Common myeloid progenitor, CD34-positive (primary cell): ENCODE measurements at regions not wholly inside any gene's neighbourhood (a gene's known extent, or its start where the extent isn't known, plus 50 kb on each side); places are given as distances from the start of the nearest gene placed in this dataset.
"Not testable (repeated sequence)": the region's sequence is repeated elsewhere in the genome, so short reads cannot be mapped to it uniquely, and the experiment has no call there.

Experiments
- CTCF ChIA-PET: fragments of 350-600 bp; sonication (Branson Sonifier 250); formaldehyde crosslinking; loops from one replicate; lab custom pipeline; 2021; ENCODE audit warnings: antibody characterized with exemption; lab: Charles Lee
- POLR2A ChIA-PET: fragments of 350-600 bp; sonication (Branson Sonifier 250); formaldehyde crosslinking; loops from one replicate; lab custom pipeline; 2021; ENCODE audit warnings: antibody characterized with exemption; lab: Charles Lee
- DNase-seq, 3 donors: peaks; one replicate each; pipeline versions ENCODE4 v3.0.0 to v3.0.0-alpha.2; 2013
- H3K27ac ChIP-seq, 2 experiments: 1 replicate in 1 of 2; 2 replicates in 1 of 2; pipeline ENCODE4 v1.7.0; 2013; ENCODE audit warnings: inconsistent platforms in 2 of 2, low read length in 2 of 2, mild to moderate bottlenecking in 2 of 2, low read depth in 1 of 2, moderate library complexity in 1 of 2; ENCODE audit not compliant: severe bottlenecking in 2 of 2, insufficient read depth in 1 of 2, poor library complexity in 1 of 2
- H3K27me3 ChIP-seq, 5 experiments: replicated peaks in 2 of 5; 1 replicate in 3 of 5; 2 replicates in 2 of 5; pipeline versions ENCODE4 v1.6.1 to v1.7.0; 2013; ENCODE audit warnings: low read length in 4 of 5, mild to moderate bottlenecking in 2 of 5, moderate library complexity in 2 of 5, inconsistent platforms in 1 of 5; ENCODE audit not compliant: insufficient read depth in 5 of 5, control insufficient read depth in 4 of 5
- H3K36me3 ChIP-seq, 4 experiments: 1 replicate in 2 of 4; 2 replicates in 2 of 4; pipeline versions ENCODE4 v1.6.1 to v1.7.0; 2013; ENCODE audit warnings: low read length in 3 of 4, control low read depth in 1 of 4, mild to moderate bottlenecking in 1 of 4; ENCODE audit not compliant: control insufficient read depth in 4 of 4, insufficient read depth in 4 of 4
- H3K4me1 ChIP-seq, 4 experiments: 1 replicate in 3 of 4; 2 replicates in 1 of 4; pipeline versions ENCODE4 v1.6.1 to v1.7.1; 2013; ENCODE audit warnings: low read length in 3 of 4, mild to moderate bottlenecking in 3 of 4, control low read depth in 1 of 4, inconsistent platforms in 1 of 4, moderate library complexity in 1 of 4; ENCODE audit not compliant: control insufficient read depth in 4 of 4, insufficient read depth in 4 of 4; ENCODE audit errors: control extremely low read depth in 1 of 4
- H3K4me3 ChIP-seq, 7 experiments: 1 replicate in 4 of 7; 2 replicates in 3 of 7; pipeline versions ENCODE4 v1.5.1 to v1.7.0; 2013; ENCODE audit warnings: mild to moderate bottlenecking in 7 of 7, low read length in 6 of 7, moderate library complexity in 6 of 7, inconsistent platforms in 2 of 7, low read depth in 2 of 7, control low read depth in 1 of 7; ENCODE audit not compliant: insufficient read depth in 4 of 7, control insufficient read depth in 1 of 7; ENCODE audit errors: extremely low read depth in 1 of 7
- H3K9me3 ChIP-seq, 5 experiments: 1 replicate in 4 of 5; 2 replicates in 1 of 5; pipeline versions ENCODE4 v1.6.1 to v1.7.1; 2013; ENCODE audit warnings: low read length in 4 of 5, mild to moderate bottlenecking in 2 of 5, inconsistent platforms in 1 of 5, low read depth in 1 of 5, moderate library complexity in 1 of 5; ENCODE audit not compliant: control insufficient read depth in 4 of 5, insufficient read depth in 2 of 5; ENCODE audit errors: control extremely low read depth in 1 of 5
- WGBS: methylation state at CpG from one replicate; pipeline ENCODE4 v1.1.5; 2013; ENCODE audit not compliant: insufficient coverage; 5-methylcytosine and 5-hydroxymethylcytosine counted together

DNA sequence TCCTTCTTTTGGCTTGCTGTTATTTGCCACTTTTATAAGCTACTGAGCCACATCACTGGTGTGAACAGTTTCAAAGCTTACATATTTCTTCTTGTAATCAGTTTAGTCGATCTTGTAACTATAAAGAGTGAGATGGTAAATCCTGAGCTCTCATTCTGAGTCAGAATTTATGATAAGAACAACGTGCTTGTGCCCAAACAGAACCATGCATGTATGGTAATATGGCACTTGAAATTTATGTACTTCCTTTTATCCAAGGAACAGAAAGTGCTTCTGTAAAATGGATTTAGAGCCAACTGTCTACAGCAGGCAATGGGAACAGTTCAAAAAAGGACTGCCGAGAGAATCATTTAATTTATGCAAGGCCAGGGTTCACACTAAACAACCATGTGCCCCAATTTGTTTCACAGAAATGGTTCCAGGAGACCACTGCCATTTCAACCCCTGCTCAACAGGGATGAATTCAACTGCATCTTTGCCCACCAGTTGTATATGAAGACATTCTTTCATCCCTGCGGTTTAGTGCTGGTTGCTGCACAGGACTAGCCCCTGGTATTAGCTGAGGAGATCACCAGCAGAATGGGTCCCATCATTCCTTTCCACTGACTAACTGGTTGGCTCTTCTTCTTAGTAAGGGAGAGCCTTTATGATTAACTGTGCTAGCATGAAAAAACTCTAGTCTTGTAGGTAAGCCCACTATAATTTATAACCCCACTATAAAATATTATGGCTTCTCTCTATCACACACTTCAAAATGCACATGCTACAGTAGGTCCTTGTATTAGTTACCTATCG is 162.9 kb upstream of the PGRMC2 start:
- H3K36me3 ChIP-seq = no peaks in the 10 kb centered on the region
- POLR2A ChIA-PET = interaction anchor here (0.6 kb wide), 1 partner anchor 102 kb away, joined by 4 read pairs; no protein-coding TSS in a partner anchor

DNA sequence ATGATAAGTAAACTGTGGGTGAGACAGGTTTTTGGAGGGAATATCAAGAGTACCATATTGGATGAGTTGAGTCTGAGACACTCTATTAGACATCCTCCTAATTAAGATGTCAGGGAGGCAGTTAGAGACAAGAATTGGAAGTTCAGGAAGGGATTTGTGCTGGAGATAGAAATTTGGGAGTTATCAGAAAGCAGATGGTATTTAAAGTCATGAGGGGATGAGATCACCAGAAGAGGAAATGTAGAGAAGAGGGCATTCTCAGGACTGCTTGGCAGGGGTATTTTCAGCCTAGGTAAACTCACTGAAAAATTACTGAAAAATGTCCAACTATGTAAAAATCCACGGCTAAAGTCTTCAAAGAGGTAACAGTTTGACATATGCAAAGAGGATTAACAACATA is 161.6 kb upstream of the PGRMC2 start:
- Histone ChIP-seq H3K27me3 (no peaks in the 10 kb centered on the region), H3K36me3 (no peaks in the 10 kb centered on the region), H3K27ac (no peak overlapping the region), H3K9me3 (peaks cover 0 to 12% (median 3%) of the 10 kb centered on the region in 5 experiments), H3K4me1 (no peaks in the 10 kb centered on the region), H3K4me3 (no peak overlapping the region)
- no peak for DNase-seq
- no CpG with 5 or more reads among the region's 1 CpG for WGBS
- POLR2A ChIA-PET = no interaction called here
- CTCF ChIA-PET = no interaction called here

More for the DNA sequence above, 162.9 kb upstream of the PGRMC2 start:
- no peaks in the 10 kb centered on the region for H3K27me3 ChIP-seq
- peaks cover 0 to 3% (median 2%) of the 10 kb centered on the region in 5 experiments for H3K9me3 ChIP-seq
- H3K4me1 ChIP-seq = no peaks in the 10 kb centered on the region
- H3K4me3 ChIP-seq = no peak overlapping the region
- CTCF ChIA-PET = interaction anchor here (0.8 kb wide), 1 partner anchor 21 kb away, joined by 3 read pairs; no protein-coding TSS in a partner anchor
- H3K27ac ChIP-seq = no peak overlapping the region
- no peak for DNase-seq
- 32% methylated on average over 4 of the region's 5 CpGs for WGBS

DNA sequence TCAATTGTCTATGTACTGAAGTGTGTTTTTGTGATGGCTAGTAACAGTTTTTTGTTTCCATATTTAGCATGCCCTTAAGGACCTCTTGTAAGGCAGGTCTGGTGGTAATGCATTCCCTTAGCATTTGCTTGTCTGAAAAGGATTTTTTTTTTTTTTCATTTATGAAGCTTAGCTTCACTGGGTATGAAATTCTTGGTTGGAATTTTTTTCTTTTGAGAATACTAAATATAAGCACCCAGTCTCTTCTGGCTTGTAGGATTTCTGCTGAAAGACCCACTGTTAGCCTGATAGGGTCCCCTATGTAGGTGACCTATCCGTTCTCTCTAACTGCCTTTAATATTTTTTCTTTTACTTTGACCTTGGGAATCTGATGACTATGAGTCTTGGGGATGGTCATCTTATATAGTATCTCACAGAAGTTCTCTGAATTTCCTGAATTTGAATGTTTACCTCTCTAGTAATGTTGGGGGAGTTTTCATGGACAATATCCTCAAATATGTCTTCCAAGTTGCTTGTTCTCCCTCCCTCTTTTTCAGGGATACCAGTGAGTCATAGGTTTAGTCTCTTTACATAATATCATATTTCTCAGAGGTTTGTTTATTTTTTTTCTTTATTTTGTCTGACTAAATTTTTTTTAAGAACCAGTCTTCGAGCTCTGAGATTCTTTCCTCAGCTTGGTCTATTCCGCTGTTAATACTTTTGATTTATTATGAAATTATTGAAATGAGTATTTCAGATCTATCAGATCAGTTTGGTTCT is 157.1 kb upstream of the PGRMC2 start:
- H3K27me3 ChIP-seq = no peaks in the 10 kb centered on the region
- WGBS = no CpG with 5 or more reads among the region's 3 CpGs
- H3K4me1 ChIP-seq = no peaks in the 10 kb centered on the region
- H3K4me3 ChIP-seq = no peak overlapping the region
- H3K36me3 ChIP-seq = no peaks in the 10 kb centered on the region
- H3K27ac ChIP-seq = no peak overlapping the region
- ChIA-PET CTCF (no interaction called here), POLR2A (no interaction called here)
- DNase-seq = no peak
- peaks cover 3 to 27% (median 7%) of the 10 kb centered on the region in 5 experiments for H3K9me3 ChIP-seq

DNA sequence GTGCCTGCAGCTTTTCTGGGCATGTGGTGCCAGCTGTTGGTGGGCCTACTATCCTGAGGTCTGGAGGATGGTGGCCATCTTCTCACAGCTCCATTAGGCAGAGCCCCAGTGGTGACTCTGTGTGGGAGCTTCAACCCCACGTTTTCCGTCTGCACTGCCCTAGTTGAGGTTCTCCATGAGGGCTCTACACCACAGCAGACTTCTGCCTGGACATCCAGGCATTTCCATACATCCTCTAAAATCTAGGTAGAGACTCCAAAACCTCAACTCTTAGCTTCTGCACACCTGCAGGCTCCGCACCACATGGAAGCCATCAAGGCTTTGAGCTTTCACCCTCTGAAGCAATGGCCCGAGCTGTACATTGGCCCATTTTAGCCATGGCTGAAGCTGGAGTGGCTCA is 153.3 kb upstream of the PGRMC2 start:
- no peak for DNase-seq
- WGBS = 97% methylated on average over 3 of the region's 4 CpGs
- Histone ChIP-seq H3K36me3 (no peaks in the 10 kb centered on the region), H3K27me3 (no peaks in the 10 kb centered on the region), H3K4me3 (no peak overlapping the region), H3K4me1 (no peaks in the 10 kb centered on the region), H3K27ac (no peak overlapping the region), H3K9me3 (peaks cover 2 to 27% (median 7%) of the 10 kb centered on the region in 5 experiments)
- ChIA-PET CTCF (interaction anchor here (1.4 kb wide), 1 partner anchor 13 kb away, joined by 8 read pairs; no protein-coding TSS in a partner anchor), POLR2A (no interaction called here)

DNA sequence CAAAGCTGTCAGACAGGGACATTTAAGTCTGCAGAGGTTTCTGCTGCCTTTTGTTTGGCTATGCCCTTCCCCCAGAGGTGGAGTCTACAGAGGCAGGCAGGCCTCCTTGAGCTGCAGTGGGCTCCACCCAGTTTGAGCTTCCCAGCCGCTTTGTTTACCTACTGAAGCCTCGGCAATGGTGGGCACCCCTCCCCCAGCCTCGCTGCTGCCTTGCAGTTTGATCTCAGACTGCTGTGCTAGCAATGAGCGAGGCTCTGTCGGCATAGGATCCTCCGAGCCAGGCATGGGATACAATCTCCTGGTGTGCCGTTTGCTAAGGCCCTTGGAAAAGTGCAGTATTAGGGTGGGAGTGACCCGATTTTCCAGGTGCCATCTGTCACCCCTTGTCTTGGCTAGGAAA is 149.4 kb upstream of the PGRMC2 start:
- 97% methylated on average over 7 of the region's 8 CpGs for WGBS
- DNase-seq, H3K27ac ChIP-seq, H3K4me3 ChIP-seq, H3K9me3 ChIP-seq, POLR2A ChIA-PET, CTCF ChIA-PET, H3K4me1 ChIP-seq, H3K36me3 ChIP-seq, H3K27me3 ChIP-seq: not testable (repeated sequence)

GRCh38 chr4:128429023-128429613 is 141.5 kb upstream of the PGRMC2 start:
- H3K9me3 ChIP-seq, DNase-seq, H3K4me1 ChIP-seq, CTCF ChIA-PET, POLR2A ChIA-PET, H3K36me3 ChIP-seq, H3K27me3 ChIP-seq, H3K4me3 ChIP-seq, H3K27ac ChIP-seq: not testable (repeated sequence)
- 100% methylated on average over 1 of the region's 2 CpGs for WGBS
